HEK293 (cell line): ENCODE measurements at regions not wholly inside any gene's neighbourhood (a gene's known extent, or its start where the extent isn't known, plus 50 kb on each side); places are given as distances from the start of the nearest gene placed in this dataset.

Experiments
- BCL11A ChIP-seq: fragments of 450-650 bp; formaldehyde crosslinking; IDR thresholded peaks from 2 replicates; pipeline ENCODE4 v1.5.1; 2016; ENCODE audit warnings: low read depth, missing biosample characterization, missing genetic modification characterization
- GLIS1 ChIP-seq: fragments of 450-650 bp; formaldehyde crosslinking; IDR thresholded peaks from 2 replicates; pipeline ENCODE4 v1.5.1; 2016; ENCODE audit warnings: missing biosample characterization, missing genetic modification characterization
- KLF9 ChIP-seq: fragments of 450-650 bp; formaldehyde crosslinking; IDR thresholded peaks from 2 replicates; pipeline ENCODE4 v1.5.1; 2016; ENCODE audit warnings: missing biosample characterization, missing genetic modification characterization, low read depth
- MZF1 ChIP-seq: fragments of 450-650 bp; formaldehyde crosslinking; IDR thresholded peaks from 2 replicates; pipeline ENCODE4 v1.5.1; 2017; ENCODE audit warnings: missing biosample characterization, missing genetic modification characterization, borderline replicate concordance
- YY1 ChIP-seq: fragments of 450-650 bp; formaldehyde crosslinking; IDR thresholded peaks from 2 replicates; pipeline ENCODE4 v1.5.1; 2018; ENCODE audit warnings: missing biosample characterization, missing genetic modification characterization
- ZNF140 ChIP-seq: fragments of 450-650 bp; formaldehyde crosslinking; IDR thresholded peaks from 2 replicates; pipeline ENCODE4 v1.5.1; 2016; ENCODE audit warnings: missing biosample characterization, missing genetic modification characterization
- ZNF174 ChIP-seq: fragments of 450-650 bp; formaldehyde crosslinking; IDR thresholded peaks from 2 replicates; pipeline ENCODE4 v1.5.0; 2017; ENCODE audit warnings: missing biosample characterization, mild to moderate bottlenecking, missing genetic modification characterization
- ZNF707 ChIP-seq: fragments of 450-650 bp; formaldehyde crosslinking; IDR thresholded peaks from 2 replicates; pipeline ENCODE4 v1.5.1; 2016; ENCODE audit warnings: missing biosample characterization, missing genetic modification characterization
- TF ChIP-seq, protein P1 (sequence below): fragments of 450-650 bp; formaldehyde crosslinking; IDR thresholded peaks from 2 replicates; pipeline ENCODE4 v1.5.1; 2016; ENCODE audit warnings: missing biosample characterization, missing genetic modification characterization
- TF ChIP-seq, protein P2 (sequence below): fragments of 450-650 bp; formaldehyde crosslinking; IDR thresholded peaks from 2 replicates; pipeline ENCODE4 v1.5.1; 2016; ENCODE audit warnings: missing biosample characterization, missing genetic modification characterization

DNA sequence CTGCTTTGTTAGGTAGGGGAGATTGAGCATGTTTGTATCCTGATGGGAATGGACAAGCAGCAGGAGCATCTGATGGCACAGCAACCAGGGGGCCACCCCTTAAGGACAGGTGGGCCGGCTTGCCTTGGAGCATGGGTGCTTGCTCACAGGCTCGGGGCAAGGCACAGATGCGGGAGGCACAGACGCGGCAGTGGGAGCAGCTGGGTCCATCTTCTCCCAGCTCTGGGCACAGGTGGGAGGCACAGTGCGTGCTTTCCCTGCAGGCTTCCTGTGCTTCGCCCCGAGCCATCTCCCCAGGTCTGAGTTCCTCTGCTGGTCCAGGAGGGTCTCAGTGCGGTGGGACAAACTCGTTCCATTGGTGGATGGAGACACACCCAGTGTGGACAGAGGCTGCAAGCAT, 73.6 kb upstream of the BHLHE23 start:
- TF ChIP-seq ZNF174 (tag by site-specific recombination) (no peak), BCL11A (tag by site-specific recombination) (no peak), GLIS1 (tag by site-specific recombination) (no peak), MZF1 (tag by site-specific recombination) (no peak), ZNF707 (tag by site-specific recombination) (no peak), ZNF140 (tag by site-specific recombination) (no peak), YY1 (tag by site-specific recombination) (no peak), KLF9 (tag by site-specific recombination) (no peak)
- TF ChIP-seq, protein P1, sequence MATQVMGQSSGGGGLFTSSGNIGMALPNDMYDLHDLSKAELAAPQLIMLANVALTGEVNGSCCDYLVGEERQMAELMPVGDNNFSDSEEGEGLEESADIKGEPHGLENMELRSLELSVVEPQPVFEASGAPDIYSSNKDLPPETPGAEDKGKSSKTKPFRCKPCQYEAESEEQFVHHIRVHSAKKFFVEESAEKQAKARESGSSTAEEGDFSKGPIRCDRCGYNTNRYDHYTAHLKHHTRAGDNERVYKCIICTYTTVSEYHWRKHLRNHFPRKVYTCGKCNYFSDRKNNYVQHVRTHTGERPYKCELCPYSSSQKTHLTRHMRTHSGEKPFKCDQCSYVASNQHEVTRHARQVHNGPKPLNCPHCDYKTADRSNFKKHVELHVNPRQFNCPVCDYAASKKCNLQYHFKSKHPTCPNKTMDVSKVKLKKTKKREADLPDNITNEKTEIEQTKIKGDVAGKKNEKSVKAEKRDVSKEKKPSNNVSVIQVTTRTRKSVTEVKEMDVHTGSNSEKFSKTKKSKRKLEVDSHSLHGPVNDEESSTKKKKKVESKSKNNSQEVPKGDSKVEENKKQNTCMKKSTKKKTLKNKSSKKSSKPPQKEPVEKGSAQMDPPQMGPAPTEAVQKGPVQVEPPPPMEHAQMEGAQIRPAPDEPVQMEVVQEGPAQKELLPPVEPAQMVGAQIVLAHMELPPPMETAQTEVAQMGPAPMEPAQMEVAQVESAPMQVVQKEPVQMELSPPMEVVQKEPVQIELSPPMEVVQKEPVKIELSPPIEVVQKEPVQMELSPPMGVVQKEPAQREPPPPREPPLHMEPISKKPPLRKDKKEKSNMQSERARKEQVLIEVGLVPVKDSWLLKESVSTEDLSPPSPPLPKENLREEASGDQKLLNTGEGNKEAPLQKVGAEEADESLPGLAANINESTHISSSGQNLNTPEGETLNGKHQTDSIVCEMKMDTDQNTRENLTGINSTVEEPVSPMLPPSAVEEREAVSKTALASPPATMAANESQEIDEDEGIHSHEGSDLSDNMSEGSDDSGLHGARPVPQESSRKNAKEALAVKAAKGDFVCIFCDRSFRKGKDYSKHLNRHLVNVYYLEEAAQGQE (tag by site-specific recombination), result no peak
- TF ChIP-seq, protein P2, sequence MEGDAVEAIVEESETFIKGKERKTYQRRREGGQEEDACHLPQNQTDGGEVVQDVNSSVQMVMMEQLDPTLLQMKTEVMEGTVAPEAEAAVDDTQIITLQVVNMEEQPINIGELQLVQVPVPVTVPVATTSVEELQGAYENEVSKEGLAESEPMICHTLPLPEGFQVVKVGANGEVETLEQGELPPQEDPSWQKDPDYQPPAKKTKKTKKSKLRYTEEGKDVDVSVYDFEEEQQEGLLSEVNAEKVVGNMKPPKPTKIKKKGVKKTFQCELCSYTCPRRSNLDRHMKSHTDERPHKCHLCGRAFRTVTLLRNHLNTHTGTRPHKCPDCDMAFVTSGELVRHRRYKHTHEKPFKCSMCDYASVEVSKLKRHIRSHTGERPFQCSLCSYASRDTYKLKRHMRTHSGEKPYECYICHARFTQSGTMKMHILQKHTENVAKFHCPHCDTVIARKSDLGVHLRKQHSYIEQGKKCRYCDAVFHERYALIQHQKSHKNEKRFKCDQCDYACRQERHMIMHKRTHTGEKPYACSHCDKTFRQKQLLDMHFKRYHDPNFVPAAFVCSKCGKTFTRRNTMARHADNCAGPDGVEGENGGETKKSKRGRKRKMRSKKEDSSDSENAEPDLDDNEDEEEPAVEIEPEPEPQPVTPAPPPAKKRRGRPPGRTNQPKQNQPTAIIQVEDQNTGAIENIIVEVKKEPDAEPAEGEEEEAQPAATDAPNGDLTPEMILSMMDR (tag by site-specific recombination), result no peak
